SK-N-SH treated with all-trans-retinoic acid at 6 μM for 48 hours (cell line): ENCODE measurements at regions not wholly inside any gene's neighbourhood (a gene's known extent, or its start where the extent isn't known, plus 50 kb on each side); places are given as distances from the start of the nearest gene placed in this dataset.
"Not testable (repeated sequence)": the region's sequence is repeated elsewhere in the genome, so short reads cannot be mapped to it uniquely, and the experiment has no call there.

ENCODE experiments used
- ATAC-seq: fragments of 200-7000 bp; cut with Tn5 transposase; 3 replicates; pipeline ENCODE4 v1.9.1; 2020; ENCODE audit warnings: mild to moderate bottlenecking, moderate library complexity
- ARNTL ChIP-seq: fragments of 450-650 bp; formaldehyde crosslinking; IDR thresholded peaks from 2 replicates; pipeline ENCODE4 v1.5.0; 2020; ENCODE audit warnings: low read depth, mild to moderate bottlenecking, moderate library complexity, borderline replicate concordance
- BACH2 ChIP-seq: fragments of 250-450 bp; sonication (Bioruptor Pico); IDR thresholded peaks from 2 replicates; pipeline ENCODE4 v1.9.0; 2021; ENCODE audit warnings: mild to moderate bottlenecking, borderline replicate concordance
- CSDC2 ChIP-seq: fragments of 250-450 bp; sonication (Bioruptor Pico); IDR thresholded peaks from 2 replicates; pipeline ENCODE4 v1.5.0; 2020; ENCODE audit warnings: mild to moderate bottlenecking, moderate library complexity
- CSRNP3 ChIP-seq: fragments of 250-450 bp; sonication (Bioruptor Pico); IDR thresholded peaks from 2 replicates; pipeline ENCODE4 v1.5.1; 2021; ENCODE audit warnings: mild to moderate bottlenecking, moderate library complexity
- ESRRG ChIP-seq: fragments of 250-450 bp; sonication (Bioruptor Pico); IDR thresholded peaks from 2 replicates; pipeline ENCODE4 v1.6.1; 2021; ENCODE audit warnings: mild to moderate bottlenecking
- GLIS3 ChIP-seq: fragments of 250-450 bp; sonication (Bioruptor Pico); IDR thresholded peaks from 2 replicates; pipeline ENCODE4 v1.5.0; 2020; ENCODE audit warnings: mild to moderate bottlenecking, moderate library complexity
- ISL1 ChIP-seq: fragments of 250-450 bp; sonication (Bioruptor Pico); IDR thresholded peaks from 2 replicates; pipeline ENCODE4 v2.1.2; 2022; ENCODE audit warnings: mild to moderate bottlenecking, moderate library complexity
- PPARA ChIP-seq: fragments of 250-450 bp; sonication (Bioruptor Pico); IDR thresholded peaks from 2 replicates; pipeline ENCODE4 v1.5.0; 2020; ENCODE audit warnings: mild to moderate bottlenecking, borderline replicate concordance
- RARB ChIP-seq: fragments of 250-450 bp; sonication (Bioruptor Pico); IDR thresholded peaks from 2 replicates; pipeline ENCODE4 v1.8.0; 2021; ENCODE audit warnings: mild to moderate bottlenecking, moderate library complexity
- SNAI2 ChIP-seq: fragments of 250-450 bp; sonication (Bioruptor Pico); IDR thresholded peaks from 2 replicates; pipeline ENCODE4 v1.5.0; 2020; ENCODE audit warnings: mild to moderate bottlenecking, moderate library complexity
- TOX ChIP-seq: fragments of 250-450 bp; sonication (Bioruptor Pico); IDR thresholded peaks from 2 replicates; pipeline ENCODE4 v1.8.0; 2021; ENCODE audit warnings: mild to moderate bottlenecking, moderate library complexity, borderline replicate concordance
- TSHZ2 ChIP-seq: fragments of 250-450 bp; sonication (Bioruptor Pico); IDR thresholded peaks from 2 replicates; pipeline ENCODE4 v1.5.0; 2020; ENCODE audit warnings: mild to moderate bottlenecking, moderate library complexity
- ZC3H10 ChIP-seq: fragments of 250-450 bp; sonication (Bioruptor Pico); IDR thresholded peaks from 2 replicates; pipeline ENCODE4 v1.5.1; 2021; ENCODE audit warnings: mild to moderate bottlenecking, moderate library complexity
- ZFP3 ChIP-seq: fragments of 250-450 bp; sonication (Bioruptor Pico); IDR thresholded peaks from 2 replicates; pipeline ENCODE4 v1.5.0; 2020; ENCODE audit warnings: mild to moderate bottlenecking, moderate library complexity
- ZFP30 ChIP-seq: fragments of 450-650 bp; formaldehyde crosslinking; IDR thresholded peaks from 2 replicates; pipeline ENCODE4 v1.5.0; 2022; ENCODE audit warnings: mild to moderate bottlenecking, moderate library complexity
- ZNF565 ChIP-seq: fragments of 450-650 bp; formaldehyde crosslinking; conservative IDR thresholded peaks from 2 replicates; pipeline ENCODE4 v1.5.0; 2020; ENCODE audit warnings: low read depth, mild to moderate bottlenecking, moderate library complexity
- ZNF70 ChIP-seq: fragments of 450-650 bp; formaldehyde crosslinking; IDR thresholded peaks from 2 replicates; pipeline ENCODE4 v1.5.0; 2020; ENCODE audit warnings: mild to moderate bottlenecking, moderate library complexity
- ZNF8 ChIP-seq: fragments of 450-650 bp; formaldehyde crosslinking; IDR thresholded peaks from 2 replicates; pipeline ENCODE4 v1.5.0; 2020; ENCODE audit warnings: mild to moderate bottlenecking, moderate library complexity
- TF ChIP-seq, protein P1 (sequence below): fragments of 250-450 bp; sonication (Bioruptor Pico); IDR thresholded peaks from 2 replicates; pipeline ENCODE4 v1.8.0; 2021; ENCODE audit warnings: low read depth, mild to moderate bottlenecking, moderate library complexity, borderline replicate concordance
- TF ChIP-seq, protein P2 (sequence below): fragments of 250-450 bp; sonication (Bioruptor Pico); IDR thresholded peaks from 2 replicates; pipeline ENCODE4 v1.5.1; 2020; ENCODE audit warnings: low read depth, mild to moderate bottlenecking, moderate library complexity
- TF ChIP-seq, protein P3 (sequence below): fragments of 250-450 bp; sonication (Bioruptor Pico); IDR thresholded peaks from 2 replicates; pipeline ENCODE4 v1.8.0; 2020; ENCODE audit warnings: mild to moderate bottlenecking, moderate library complexity, borderline replicate concordance

DNA sequence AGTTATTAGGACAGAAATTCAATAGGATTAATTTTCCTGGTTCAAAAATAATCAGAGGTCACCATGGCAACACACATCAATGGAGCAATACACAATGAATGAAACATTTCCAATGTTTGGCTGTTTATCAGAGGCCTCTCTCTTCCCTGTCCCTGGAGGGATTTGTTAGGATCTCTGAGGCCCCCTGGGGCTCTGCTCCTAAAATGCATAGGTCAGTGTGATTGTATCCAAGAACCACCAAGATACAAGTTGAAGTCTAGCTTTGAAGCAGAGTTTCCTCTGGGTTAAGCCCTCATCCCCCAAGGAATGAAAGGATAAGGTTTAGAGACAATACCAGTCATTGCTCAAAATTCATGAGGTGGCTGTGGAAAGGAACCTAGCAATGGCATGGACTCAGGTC is 561.2 kb upstream of the C16orf82 start (continued):
- no peak for TF ChIP-seq TSHZ2 (CRISPR knock-in tag)

DNA sequence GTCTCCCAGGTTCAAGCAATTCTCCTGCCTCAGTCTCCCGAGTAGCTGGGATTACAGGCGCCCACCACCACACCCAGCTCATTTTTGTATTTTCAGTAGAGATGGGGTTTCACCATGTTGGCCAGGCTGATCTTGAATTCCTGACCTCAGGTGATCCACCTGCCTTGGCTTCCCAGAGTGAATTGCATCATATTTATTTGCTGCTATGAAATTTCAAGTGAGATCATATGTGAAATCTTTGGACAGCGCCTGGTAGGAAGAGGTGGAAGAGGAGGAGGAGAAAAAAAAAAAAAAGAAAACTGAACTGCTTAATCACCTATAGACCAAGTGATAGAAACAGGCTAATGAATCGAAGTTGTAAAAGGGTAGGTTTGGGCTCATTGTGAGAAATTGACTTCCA is 557.8 kb upstream of the C16orf82 start:
- not testable (repeated sequence) for ATAC-seq

DNA sequence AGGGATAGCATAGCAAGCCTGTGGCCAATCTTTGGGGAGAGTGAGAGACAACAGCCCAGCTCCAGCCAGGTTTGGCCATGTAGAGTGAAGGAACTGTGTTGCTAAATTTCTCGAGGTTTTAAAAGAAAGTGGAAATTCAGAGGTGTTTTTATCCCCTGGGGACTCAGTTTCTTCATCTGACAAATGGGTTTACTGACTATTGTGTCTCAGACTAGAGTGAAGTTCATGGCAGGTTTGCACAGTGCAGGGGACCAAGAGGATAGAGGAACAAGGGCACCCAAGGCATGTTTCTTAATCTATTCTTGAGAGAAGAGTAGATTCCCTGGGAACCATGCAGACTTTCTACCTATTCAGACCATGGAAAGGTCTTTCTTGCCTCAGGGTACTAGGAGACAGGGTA is 555.8 kb upstream of the C16orf82 start:
- TF ChIP-seq, protein P1, sequence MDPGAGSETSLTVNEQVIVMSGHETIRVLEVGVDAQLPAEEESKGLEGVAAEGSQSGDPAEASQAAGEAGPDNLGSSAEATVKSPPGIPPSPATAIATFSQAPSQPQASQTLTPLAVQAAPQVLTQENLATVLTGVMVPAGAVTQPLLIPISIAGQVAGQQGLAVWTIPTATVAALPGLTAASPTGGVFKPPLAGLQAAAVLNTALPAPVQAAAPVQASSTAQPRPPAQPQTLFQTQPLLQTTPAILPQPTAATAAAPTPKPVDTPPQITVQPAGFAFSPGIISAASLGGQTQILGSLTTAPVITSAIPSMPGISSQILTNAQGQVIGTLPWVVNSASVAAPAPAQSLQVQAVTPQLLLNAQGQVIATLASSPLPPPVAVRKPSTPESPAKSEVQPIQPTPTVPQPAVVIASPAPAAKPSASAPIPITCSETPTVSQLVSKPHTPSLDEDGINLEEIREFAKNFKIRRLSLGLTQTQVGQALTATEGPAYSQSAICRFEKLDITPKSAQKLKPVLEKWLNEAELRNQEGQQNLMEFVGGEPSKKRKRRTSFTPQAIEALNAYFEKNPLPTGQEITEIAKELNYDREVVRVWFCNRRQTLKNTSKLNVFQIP = no peak
- TF ChIP-seq ZC3H10 (CRISPR knock-in tag) = no peak
- no peak for TF ChIP-seq SNAI2 (CRISPR knock-in tag)
- TF ChIP-seq RARB (CRISPR knock-in tag) = no peak
- no peak for TF ChIP-seq ARNTL
- TF ChIP-seq ESRRG (CRISPR knock-in tag) = no peak
- TF ChIP-seq, all 23 proteins: peak for 0
- ATAC-seq = no peak

DNA sequence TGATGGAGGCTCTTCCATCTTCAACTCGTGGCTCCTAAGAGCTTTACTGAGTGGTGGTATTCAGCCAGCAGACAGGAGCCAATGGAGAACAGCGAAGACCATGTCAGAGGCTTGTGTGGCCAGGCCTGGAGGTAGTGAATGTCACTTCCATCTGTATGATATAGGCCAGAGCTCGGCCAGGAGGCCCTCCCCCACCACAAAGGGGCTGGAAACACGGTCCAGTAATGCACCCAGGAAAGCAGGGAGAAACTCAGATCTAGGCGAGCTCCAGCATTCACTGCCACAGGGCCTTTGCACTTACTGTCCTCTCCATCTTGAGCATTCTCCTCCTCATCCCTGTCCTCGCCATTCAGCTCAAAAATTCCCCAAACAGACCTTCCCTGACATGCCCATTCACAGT is 555.3 kb upstream of the C16orf82 start:
- no peak for ATAC-seq
- no peak for TF ChIP-seq GLIS3 (CRISPR knock-in tag)
- TF ChIP-seq, protein P2, sequence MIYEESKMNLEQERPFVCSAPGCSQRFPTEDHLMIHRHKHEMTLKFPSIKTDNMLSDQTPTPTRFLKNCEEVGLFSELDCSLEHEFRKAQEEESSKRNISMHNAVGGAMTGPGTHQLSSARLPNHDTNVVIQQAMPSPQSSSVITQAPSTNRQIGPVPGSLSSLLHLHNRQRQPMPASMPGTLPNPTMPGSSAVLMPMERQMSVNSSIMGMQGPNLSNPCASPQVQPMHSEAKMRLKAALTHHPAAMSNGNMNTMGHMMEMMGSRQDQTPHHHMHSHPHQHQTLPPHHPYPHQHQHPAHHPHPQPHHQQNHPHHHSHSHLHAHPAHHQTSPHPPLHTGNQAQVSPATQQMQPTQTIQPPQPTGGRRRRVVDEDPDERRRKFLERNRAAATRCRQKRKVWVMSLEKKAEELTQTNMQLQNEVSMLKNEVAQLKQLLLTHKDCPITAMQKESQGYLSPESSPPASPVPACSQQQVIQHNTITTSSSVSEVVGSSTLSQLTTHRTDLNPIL (CRISPR knock-in tag) = no peak
- no peak for TF ChIP-seq TOX (CRISPR knock-in tag)
- TF ChIP-seq PPARA (CRISPR knock-in tag) = no peak
- TF ChIP-seq ZNF565 (CRISPR knock-in tag) = no peak
- TF ChIP-seq RARB (CRISPR knock-in tag) = no peak
- no peak for TF ChIP-seq ZNF70
- no peak for TF ChIP-seq ARNTL
- TF ChIP-seq ZFP3 = no peak
- TF ChIP-seq ZC3H10 (CRISPR knock-in tag) = no peak
- no peak for TF ChIP-seq CSRNP3 (CRISPR knock-in tag)
- no peak for TF ChIP-seq BACH2 (CRISPR knock-in tag)
- TF ChIP-seq, protein P3, sequence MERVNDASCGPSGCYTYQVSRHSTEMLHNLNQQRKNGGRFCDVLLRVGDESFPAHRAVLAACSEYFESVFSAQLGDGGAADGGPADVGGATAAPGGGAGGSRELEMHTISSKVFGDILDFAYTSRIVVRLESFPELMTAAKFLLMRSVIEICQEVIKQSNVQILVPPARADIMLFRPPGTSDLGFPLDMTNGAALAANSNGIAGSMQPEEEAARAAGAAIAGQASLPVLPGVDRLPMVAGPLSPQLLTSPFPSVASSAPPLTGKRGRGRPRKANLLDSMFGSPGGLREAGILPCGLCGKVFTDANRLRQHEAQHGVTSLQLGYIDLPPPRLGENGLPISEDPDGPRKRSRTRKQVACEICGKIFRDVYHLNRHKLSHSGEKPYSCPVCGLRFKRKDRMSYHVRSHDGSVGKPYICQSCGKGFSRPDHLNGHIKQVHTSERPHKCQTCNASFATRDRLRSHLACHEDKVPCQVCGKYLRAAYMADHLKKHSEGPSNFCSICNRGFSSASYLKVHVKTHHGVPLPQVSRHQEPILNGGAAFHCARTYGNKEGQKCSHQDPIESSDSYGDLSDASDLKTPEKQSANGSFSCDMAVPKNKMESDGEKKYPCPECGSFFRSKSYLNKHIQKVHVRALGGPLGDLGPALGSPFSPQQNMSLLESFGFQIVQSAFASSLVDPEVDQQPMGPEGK (CRISPR knock-in tag) = no peak
- TF ChIP-seq ZFP30 = no peak
- TF ChIP-seq ESRRG (CRISPR knock-in tag) = no peak
- no peak for TF ChIP-seq ISL1 (CRISPR knock-in tag)
- no peak for TF ChIP-seq TSHZ2 (CRISPR knock-in tag)
- TF ChIP-seq CSDC2 (CRISPR knock-in tag) = no peak
- TF ChIP-seq ZNF8 (CRISPR knock-in tag) = no peak
- TF ChIP-seq, protein P1 = no peak
